Bronchial epithelial cell (primary cell): ENCODE measurements at regions not wholly inside any gene's neighbourhood (a gene's known extent, or its start where the extent isn't known, plus 50 kb on each side); places are given as distances from the start of the nearest gene placed in this dataset.
A peak's percentile ranks its signal among the peaks of the same experiment; 100 is the strongest.

ENCODE experiments used
- DNase-seq: peaks from one replicate; pipeline ENCODE4 v3.0.0-alpha.2; 2010; ENCODE audit warnings: low read depth
- FAIRE-seq: peaks from 2 replicates; lab custom pipeline; 2011; peaks lifted over from hg19 to GRCh38; lab: Jason Lieb, UNC
- H3K27me3 ChIP-seq: 2 replicates; pipeline ENCODE4 v1.5.1; 2011; ENCODE audit warnings: low read length; ENCODE audit not compliant: control insufficient read depth, insufficient read depth
- H3K36me3 ChIP-seq: 2 replicates; pipeline ENCODE4 v1.5.1; 2011; ENCODE audit warnings: low read length; ENCODE audit not compliant: control insufficient read depth, insufficient read depth
- H3K4me3 ChIP-seq: 2 replicates; pipeline ENCODE4 v1.5.1; 2011; ENCODE audit warnings: mild to moderate bottlenecking, low read depth, low read length, control low read depth
- CTCF ChIP-seq: IDR thresholded peaks from 2 replicates; pipeline ENCODE4 v1.5.1; 2011; ENCODE audit warnings: mild to moderate bottlenecking, moderate library complexity, low read length, control low read depth, inconsistent platforms; ENCODE audit not compliant: insufficient read depth, severe bottlenecking

- DNase-seq (no peak), FAIRE-seq (no peak)
- Histone ChIP-seq H3K27me3 (no peaks in the 10 kb centered on the region), H3K36me3 (no peaks in the 10 kb centered on the region), H3K4me3 (no peak overlapping the region)
- no peak for TF ChIP-seq CTCF
These were observed 55.3 kb upstream of the CXCL8 start for GRCh38 chr4:73685052-73685451.

DNA sequence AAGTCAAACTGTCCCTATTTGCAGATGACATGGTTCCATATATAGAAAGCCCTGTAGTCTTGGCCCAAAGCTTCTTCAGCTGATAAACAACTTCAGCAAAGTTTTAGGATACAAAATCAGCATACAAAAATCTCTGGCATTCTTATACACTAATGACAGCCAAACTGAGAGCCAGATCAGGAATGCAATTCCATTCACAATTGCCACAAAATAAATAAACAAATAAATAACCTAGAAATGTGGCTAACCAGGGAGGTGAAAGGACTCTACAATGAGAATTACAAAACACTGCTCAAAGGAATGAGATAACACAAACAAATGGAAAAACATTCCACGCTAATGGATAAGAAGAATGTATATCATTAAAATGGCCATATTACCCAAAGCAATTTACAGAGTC, 52.9 kb upstream of the CXCL8 start:
- no peak overlapping the region for H3K4me3 ChIP-seq
- no peak for FAIRE-seq
- no peaks in the 10 kb centered on the region for H3K36me3 ChIP-seq
- H3K27me3 ChIP-seq, result no peaks in the 10 kb centered on the region
- no peak for DNase-seq
- no peak for TF ChIP-seq CTCF

DNA sequence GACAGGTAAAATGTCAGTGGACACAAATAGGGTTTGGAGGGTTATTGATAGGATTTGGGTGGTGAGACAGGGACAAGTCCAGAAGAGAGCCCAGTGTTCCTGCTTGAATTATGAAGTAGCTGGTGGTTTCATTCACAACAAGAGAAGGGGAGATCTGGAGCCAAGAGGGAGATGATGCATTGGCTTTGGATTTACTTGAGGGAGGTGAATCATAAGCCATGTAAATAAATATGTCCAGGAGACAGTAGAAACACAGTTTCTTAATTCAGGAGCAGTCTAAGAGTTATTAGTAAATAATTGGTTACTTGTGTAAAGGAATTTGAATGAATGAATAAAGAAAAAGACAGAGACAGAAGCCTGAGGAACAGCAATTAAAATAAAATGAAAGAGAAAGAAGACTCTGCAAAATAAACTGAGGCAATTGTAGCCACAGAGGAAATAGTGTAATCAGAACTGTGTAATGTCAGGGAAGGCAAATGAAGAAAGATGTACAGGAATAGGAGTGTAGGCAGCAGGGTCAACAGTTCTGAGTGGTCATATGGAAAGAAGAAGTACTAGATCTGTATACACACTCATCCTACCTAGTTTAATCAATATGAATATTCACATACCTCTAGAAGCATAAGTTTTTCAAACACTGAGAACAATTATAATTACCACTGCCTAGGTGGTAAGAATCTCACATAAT, 50.2 kb upstream of the CXCL8 start:
- DNase-seq, result peak; percentile 86

More for the DNA sequence above, 50.2 kb upstream of the CXCL8 start:
- FAIRE-seq, result no peak
- H3K4me3 ChIP-seq, result no peak overlapping the region
- H3K36me3 ChIP-seq, result no peaks in the 10 kb centered on the region
- no peaks in the 10 kb centered on the region for H3K27me3 ChIP-seq
- no peak for TF ChIP-seq CTCF
